HG03196 (cell line): ENCODE measurements at regions not wholly inside any gene's neighbourhood (a gene's known extent, or its start where the extent isn't known, plus 50 kb on each side); places are given as distances from the start of the nearest gene placed in this dataset.
"Not testable (repeated sequence)": the region's sequence is repeated elsewhere in the genome, so short reads cannot be mapped to it uniquely, and the experiment has no call there.

Experiments
- ATAC-seq: cut with Tn5 transposase; IDR thresholded peaks from one replicate; pipeline ENCODE4 v1.9.1; 2021; ENCODE audit not compliant: unreplicated experiment

DNA sequence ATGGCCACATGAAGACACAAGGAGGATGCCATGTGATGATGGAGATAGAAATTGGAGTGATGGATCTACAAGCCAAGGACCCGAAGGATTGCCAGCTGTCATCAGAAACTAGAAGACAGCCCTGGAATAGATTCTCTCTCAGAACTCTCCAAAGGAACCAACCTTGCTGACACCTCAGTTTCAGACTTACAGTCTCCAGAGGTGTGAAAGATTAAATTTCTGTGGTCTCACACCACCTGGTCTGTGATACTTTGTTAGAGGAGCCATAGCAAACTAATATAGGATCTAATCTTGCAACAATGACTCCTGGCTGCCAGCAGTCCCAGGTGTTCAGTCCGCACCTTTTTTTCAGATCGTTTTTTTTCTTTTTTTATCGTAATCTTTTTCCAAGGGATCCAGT, 647.3 kb upstream of the GHITM start:
- no peak for ATAC-seq

DNA sequence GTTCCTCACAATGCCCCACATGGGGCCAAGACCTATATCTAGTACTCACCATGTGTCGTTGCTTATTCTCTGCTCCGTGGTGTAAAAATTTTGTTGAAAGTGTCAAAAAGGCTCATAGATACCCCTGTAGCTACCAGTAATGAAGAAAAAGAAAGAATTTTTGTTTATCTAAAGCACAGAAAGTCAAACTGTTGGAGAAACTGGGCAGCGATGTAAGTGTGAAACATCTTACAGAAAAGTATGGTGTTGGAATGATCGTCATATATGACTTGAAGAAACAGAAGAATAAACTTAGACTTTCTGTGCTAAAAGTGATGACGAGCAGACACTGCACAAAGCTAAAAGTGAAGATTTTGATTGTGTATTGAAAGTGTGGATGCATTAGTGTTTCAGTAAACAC, 626.6 kb upstream of the GHITM start:
- ATAC-seq = no peak

DNA sequence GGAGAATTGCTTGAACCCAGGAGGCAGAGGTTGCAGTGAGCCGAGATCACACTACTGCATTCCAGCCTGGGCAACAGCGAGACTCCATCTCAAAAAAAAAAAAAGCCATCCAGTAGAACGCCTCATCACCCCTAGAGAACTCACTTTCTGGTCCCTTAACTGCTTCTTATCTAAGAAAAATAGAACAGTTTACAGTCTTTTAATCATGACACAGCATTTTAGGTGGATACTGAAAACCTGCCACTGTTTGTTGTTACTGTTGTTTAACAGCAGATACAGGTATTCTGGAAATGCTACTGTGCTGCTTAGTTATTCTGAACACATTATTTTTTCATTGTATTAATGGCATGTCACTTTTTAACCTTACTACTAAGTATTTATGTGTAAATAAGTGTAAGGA, 624.3 kb upstream of the GHITM start:
- ATAC-seq = no peak

DNA sequence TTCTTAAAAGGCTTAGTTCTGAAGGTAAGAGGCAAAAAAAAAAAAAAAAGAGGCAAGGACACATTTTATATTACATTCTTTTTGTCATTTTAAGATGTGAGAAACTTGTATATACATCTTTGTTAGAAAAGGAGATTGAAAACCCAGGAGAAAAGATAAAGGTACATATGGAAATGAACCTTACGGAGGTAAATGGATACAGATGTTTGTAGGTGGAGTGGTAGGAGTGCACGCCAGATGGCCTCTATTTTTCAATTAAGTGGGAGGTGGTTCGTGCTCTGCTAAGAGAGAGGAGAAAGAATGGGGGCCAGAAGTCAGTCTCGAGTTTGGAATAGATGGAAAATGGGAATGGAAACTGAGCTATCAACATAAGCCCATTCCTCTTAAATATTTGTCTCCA, 622.5 kb upstream of the GHITM start:
- no peak for ATAC-seq

DNA sequence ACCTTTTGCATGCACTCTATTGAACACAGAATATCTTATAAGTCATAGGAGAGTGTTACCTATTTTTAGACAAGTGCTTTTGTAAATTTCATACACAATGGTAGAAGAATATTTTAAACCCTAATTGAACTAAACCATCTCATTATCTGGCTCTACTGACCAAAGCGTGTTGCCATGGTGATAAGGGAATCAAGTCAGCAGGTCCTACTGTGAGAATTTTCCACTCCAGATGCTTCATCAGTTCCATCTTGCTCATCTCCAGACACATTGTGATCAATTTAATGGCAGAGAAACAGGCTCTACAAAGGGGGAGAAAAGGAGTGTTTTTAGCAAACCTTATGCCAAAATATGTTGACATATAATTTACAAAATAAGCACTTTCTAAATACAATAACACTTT, 621.9 kb upstream of the GHITM start:
- no peak for ATAC-seq

DNA sequence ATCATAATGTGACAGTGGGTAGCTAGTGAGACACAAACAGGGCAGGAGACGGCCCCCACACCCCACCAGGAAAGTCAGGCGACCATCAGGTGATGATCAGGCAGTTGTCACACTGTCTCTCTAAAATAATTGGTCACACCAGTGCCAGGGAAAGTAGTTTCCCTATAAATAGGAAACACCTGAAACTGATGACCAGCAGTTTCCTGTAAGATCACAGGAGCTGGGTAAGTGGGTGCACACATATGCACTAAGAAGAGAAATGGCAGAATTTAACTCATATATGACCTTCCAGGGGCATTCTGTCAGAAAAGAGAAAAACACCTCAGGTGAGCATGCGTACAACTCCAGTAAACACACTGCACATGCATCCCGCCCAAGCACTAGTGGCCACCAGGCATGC, 620.5 kb upstream of the GHITM start:
- ATAC-seq = no peak

DNA sequence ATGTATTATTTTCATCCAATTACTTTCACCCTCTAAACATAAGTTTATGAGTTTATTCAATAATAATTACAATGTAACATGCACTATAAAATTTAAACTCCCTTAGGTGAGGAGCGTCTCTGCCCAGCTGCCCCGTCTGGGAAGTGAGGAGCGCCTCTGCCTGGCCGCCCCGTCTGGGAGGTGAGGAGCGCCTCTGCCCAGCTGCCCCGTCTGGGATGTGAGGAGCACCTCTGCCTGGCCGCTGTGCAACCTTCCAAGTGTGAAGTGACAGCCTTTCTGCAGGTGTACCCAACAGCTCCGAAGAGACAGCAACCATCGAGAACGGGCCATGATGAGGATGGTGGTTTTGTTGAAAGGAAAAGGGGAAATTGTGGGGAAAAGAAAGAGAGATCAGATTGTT, 618.9 kb upstream of the GHITM start:
- ATAC-seq = not testable (repeated sequence)

DNA sequence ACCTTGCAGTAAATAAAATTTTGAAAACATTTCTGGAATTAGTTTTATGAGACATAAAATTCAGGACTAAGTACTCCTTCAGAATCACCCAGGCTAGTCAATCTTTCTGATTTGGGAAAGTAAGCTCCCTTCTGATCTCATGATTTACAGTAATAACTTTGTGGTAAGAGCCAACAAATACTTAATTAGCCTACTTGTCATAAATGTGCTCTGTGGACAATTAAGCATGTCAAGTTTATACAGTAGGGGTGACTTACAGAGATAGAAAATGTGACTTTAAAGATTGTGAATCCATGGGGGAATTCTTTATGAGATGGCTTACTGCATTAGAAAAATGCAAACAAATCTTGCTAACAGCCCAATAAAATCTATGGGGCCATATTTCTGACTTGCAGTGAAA, 616.9 kb upstream of the GHITM start:
- ATAC-seq = no peak

DNA sequence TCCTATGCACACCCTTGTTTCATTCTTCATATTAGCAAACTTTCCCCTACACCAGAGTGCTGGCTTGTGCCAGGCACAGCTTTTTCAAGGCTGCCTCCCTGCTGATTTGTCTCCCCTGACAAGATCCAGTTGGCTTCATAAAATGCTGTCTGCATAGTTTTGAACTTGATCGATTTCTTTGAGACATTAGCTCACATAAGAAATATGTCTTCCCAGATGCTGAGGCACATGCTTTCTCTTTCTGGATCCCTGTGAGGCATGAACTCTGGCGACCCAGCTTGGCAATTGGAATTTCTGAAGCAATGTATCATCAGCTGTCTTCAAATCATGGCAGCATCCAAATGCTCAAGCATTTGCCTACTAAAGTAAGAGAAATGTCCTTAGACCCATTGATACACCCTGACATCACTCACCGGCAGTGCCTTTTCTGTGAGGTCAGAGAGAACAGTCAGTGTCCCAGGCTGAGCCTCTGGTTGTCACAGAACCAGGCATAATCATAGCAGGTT, 616.4 kb upstream of the GHITM start:
- no peak for ATAC-seq

DNA sequence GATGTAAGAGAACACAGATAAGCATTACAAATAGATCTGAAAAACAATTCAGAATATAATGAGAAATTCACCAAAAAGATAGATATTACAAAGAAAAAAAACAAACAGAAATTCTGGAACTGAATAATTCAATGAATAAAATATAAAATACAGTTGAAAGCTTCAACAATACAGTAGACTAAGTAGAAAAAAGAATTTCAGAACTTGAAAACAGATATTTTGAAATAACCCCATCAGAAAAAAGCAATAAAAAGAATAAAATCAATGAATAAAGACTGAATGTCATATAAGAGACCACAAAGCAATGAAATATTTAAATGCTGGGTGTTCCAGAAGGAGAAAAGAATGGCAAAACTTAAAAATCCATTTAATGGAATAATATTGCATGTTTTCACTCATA, 611.4 kb upstream of the GHITM start:
- no peak for ATAC-seq

DNA sequence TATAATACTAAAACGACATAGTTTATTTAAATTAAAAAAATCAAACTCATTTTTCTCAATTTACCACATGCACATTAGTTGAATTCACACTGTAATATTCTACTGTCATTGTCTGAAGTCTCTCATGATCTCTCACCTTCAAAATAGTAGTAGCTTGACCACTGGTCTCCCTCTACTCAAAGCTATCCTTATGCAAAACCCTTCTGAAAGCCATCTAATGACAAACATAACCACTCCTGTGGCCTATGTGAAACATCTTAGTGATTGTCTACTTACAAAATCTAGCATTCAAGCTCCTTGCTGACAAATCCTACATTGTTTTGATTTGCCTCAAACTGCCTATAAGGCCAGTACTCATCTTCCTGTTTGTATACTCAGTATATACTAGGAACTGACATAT, 606.0 kb upstream of the GHITM start:
- peak; percentile 63 for ATAC-seq

DNA sequence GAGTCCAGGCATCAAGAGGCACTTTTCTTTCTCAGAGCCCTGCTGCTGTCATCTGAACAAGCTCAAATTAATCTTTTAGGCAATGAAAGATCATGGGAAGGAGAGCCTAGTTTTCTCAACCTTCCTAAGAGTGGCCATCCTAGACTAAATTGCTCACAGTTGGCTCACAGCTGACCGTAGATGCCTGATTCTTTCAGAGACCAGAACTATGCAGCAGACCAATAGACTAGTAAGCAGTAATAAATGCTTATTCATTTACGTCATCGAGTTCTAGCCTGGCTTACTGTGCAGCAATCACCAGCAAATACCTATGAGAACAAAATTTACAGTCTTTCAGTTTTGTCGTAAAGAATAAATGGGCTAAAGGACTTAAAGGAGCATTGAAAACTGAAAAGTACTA, 602.9 kb upstream of the GHITM start:
- no peak for ATAC-seq

DNA sequence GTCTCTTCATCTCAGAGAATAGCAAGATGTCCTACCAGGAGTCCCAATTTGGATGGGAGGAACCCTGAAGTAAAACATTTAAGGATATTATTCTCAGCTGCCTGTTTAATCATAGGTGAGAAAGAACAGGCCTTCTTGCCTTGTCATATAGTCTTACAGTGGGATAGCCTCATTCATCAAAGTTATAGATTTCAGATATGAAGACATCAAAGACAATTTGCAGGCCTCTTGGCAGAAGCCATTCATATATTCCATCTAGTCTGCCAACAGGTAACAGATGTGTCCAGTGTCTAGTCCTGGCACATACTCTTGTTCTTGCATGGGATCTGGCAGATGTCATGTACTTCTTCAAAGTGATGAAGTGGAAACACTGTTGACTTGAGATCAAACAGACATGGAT, 601.3 kb upstream of the GHITM start:
- ATAC-seq = no peak

DNA sequence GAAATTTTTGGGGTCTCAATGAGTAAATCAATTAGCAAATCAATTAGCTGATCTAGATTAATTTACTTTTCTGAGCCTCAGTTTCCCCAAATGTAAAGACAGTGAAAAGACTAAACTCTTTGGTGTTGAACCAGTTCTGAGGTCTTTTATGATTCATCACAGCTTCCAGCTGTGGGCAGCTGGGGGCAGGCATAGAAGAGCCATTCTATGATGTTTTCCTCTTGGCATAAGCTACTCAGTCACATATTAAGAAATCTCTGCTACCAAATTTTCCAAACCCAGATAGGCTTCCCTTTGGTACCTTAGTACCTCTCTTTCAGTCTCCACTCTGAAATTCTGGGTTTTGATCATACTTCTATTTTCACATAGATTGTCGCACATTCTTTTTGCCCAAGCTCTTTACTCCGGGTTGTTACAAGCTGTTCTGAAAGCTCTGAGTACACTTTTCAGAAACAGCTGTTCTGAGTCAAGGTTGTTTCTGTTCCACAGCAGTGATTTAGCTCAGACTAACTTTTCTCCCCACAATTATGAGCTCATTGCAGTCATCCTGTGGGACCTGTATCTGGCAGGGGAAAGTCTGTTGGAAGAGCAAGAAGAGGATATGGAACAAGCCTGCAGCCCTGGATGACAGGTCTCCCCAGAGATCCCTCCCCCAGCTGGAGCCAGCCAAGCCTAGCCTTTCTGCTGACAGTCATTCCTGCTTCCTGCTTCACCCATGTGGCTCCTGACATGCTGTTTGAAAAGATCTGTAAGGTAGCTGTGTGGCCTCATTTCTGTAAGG, 599.6 kb upstream of the GHITM start:
- peak; percentile 53 for ATAC-seq

DNA sequence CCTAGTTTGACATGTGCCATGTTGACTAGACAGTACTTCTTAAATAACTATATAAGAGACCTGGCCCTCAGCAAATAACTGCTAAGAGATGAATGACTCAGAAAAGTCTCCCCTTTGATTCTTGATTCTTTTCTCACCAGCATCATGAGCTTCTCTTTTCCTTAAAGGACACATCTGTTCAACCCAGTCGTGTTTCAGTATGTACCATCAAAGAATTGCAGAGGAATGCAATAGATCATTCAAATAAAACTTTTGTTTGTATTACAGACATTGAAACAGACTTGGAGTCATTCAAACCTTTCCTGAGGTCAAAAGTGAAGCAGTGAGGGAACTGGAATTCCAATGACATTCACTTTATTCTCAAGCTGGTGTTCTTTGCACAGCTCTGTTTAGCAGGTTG, 598.3 kb upstream of the GHITM start:
- ATAC-seq = no peak

DNA sequence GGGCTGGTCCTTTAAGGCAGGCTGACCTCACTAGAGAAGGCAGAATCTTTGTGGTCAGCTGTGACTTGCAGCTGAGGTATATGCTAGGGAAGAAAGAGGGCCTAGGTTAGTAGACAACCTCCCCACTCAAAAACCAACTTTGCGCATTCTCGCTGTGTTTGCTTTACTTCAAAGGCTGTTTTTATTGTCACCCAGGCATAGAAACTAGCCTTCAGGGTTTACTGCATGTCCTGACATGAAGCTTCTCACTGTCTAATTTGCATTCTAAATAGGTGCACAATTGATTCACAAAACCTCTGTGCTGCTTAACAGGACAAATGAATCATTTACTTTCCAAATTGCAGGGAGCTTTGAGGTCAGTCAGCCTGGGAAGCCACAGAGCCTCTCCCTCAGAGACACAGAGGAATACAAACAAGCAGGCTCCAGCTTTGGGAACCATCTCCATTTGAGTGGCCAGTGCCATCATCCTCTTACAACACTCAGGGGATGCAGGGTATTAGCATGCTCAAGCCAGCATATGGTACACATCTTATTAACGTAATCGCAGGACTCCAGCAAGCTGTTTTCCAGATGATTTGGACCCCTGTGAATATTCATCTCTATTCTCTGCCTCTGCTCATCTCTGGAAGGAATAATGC, 596.4 kb upstream of the GHITM start:
- peak; percentile 64 for ATAC-seq

DNA sequence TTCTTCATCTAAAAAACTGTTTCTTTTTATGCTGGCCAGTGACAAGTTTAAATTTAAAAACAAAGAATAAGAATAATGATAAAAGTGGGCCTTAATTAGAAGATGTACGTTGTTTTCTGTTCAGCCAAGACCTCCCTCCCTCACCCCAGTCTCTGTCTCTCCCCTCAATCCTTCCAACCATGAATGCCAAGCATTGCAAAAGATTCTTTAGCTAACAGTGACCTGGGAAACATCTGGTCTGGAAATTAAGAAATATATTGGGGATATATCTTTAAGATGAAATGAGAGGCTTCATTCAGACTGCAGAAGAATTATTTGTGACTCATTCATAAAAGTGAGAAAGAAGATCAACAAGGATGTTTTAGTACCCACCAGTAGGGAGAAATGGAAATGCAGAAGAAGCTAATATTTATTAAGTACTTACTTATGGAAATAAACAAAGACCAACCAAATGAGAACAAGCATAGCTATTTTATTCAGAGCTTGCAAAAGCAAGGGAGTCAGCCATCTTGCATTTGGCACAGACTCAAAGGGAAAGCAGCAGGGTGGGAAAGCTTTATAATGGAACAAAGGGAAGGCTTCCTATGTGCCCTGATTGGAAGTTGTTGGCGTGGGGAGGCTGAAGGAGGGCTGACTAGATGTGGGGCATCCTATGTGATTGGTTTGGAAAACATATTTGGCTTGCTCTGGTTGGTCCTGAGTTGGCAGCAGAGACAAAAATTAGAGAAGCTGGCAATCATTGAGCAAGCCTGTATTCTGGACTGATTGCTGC, 595.4 kb upstream of the GHITM start:
- no peak for ATAC-seq

DNA sequence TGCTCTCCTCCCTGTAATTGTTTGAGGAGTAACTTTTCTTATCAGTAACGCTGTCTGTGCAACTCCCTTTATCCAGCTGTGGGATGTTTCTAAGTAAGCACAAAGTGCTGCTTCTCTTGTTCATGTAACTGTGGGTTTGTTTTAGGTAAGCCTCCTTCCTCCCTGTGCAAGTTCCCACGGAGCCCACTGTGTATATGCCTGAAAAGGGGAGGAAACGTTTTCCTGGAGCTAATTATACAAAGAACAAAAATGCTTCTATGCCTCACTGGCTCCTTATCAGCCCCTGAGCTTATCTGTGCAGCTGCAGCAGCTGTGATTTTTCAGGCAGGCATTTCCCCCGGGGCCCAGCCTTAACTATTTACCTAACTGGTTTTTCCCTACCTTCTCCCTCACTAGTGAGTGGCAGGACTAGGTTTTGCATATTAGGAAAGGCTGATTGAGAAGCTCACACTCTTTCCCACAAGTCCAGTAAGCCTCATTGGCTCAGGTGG, 593.4 kb upstream of the GHITM start:
- ATAC-seq = peak; percentile 34

DNA sequence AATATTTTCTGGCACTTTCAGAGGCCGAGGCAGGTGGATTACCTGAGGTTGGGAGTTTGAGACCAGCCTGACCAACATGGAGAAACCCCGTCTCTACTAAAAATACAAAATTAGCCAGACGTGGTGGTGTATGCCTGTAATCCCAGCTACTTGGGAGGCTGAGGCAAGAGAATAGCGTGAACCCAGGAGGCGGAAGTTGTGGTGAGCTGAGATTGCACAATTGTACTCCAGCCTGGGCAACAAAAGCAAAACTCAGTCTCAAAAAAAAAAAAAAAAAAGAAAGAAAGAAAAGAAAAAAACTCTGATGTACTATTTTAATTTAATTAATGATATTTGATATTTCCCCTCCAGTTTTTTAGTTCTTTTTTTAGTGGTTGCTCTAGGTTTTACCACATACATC, 588.1 kb upstream of the GHITM start:
- ATAC-seq = not testable (repeated sequence)

DNA sequence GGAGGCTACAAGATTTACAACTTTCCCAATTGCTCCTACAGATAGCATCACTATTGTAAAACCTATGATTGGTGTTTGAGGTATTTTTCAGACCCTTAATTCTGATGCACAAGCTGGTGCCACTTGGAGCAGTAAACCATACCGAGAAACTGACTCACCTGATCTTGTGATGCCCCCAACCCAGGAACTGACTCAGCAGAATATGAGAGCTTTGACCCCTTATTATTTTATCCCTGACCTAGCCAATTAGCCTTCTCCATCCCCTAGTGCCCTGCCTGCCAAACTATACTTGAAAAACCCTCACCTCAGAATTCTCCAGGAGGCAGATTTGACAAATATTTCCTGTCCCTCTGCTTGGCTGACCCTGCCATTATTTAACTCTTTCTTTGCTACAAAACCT, 585.9 kb upstream of the GHITM start:
- ATAC-seq = no peak

DNA sequence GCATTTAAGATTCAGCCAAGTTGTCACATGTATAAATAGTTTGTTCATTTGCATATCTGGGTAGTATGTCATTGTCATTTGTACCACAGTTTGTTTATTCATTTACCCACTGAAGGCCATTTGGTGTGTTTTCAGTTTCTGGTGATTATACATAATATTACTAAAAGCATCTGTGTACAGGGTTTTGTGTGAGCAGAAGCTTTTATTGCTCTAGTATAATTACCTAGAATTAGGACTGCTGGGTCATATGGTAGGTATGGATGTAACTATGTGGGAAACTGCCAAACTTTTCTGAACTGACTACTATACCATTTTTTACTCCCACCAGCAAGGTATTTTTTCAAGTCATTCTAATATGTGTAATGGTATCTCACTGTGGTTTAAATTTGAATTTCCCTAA, 584.0 kb upstream of the GHITM start:
- peak; percentile 89 for ATAC-seq

DNA sequence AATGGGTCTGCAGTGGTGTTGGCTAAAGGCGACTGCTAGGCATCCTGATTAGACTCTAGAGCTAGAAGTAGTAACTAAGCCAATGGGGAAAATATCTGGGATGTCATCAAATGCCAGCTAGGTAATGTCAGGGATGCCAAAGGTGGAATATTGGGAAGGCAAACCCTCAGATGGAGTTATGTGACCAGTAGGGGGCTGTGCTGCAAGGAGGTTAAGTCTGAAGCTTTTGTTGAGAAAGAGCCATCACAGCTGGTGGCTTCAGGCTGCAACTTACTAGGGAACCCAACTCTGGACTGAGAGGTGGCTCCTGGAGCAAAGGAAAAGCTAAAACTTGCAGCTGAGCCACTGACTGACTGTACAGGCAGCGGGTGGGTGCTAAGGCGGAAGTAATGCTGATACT, 576.9 kb upstream of the GHITM start:
- ATAC-seq = no peak
